RWPE2 (cell line): ENCODE measurements at regions not wholly inside any gene's neighbourhood (a gene's known extent, or its start where the extent isn't known, plus 50 kb on each side); places are given as distances from the start of the nearest gene placed in this dataset.

Experiments
- ATAC-seq: fragments of 200-7000 bp; cut with Tn5 transposase; 3 replicates; pipeline ENCODE4 v1.9.1; 2021; ENCODE audit warnings: low read depth
- DNase-seq: peaks from one replicate; pipeline ENCODE4 v3.0.0-alpha.2; 2020; ENCODE audit warnings: low spot score
- H3K27ac ChIP-seq: fragments of 450-650 bp; 2 replicates; pipeline ENCODE4 v1.5.1; 2017; ENCODE audit warnings: mild to moderate bottlenecking; ENCODE audit not compliant: poor library complexity, severe bottlenecking
- H3K27me3 ChIP-seq: fragments of 250-450 bp; sonication (Bioruptor Pico); 2 replicates; pipeline ENCODE4 v1.5.1; 2021; ENCODE audit warnings: mild to moderate bottlenecking, moderate library complexity; ENCODE audit not compliant: insufficient read depth, poor library complexity, severe bottlenecking
- H3K36me3 ChIP-seq: fragments of 250-450 bp; sonication (Bioruptor Pico); 2 replicates; pipeline ENCODE4 v1.5.1; 2020; ENCODE audit warnings: low read depth, mild to moderate bottlenecking, moderate library complexity
- H3K4me1 ChIP-seq: fragments of 250-450 bp; sonication (Bioruptor Pico); 2 replicates; pipeline ENCODE4 v1.5.1; 2021; ENCODE audit warnings: mild to moderate bottlenecking, moderate library complexity; ENCODE audit not compliant: insufficient read depth, poor library complexity, severe bottlenecking
- H3K4me3 ChIP-seq: fragments of 250-450 bp; sonication (Bioruptor Pico); 2 replicates; pipeline ENCODE4 v1.5.1; 2021; ENCODE audit warnings: mild to moderate bottlenecking, moderate library complexity; ENCODE audit not compliant: severe bottlenecking
- H3K9me3 ChIP-seq: fragments of 250-450 bp; sonication (Bioruptor Pico); 2 replicates; pipeline ENCODE4 v1.5.1; 2021; ENCODE audit warnings: mild to moderate bottlenecking, moderate library complexity; ENCODE audit not compliant: severe bottlenecking
- CTCF ChIP-seq: fragments of 450-650 bp; IDR thresholded peaks from one replicate; pipeline ENCODE4 v1.5.1; 2017; ENCODE audit warnings: mild to moderate bottlenecking, moderate library complexity; ENCODE audit not compliant: poor library complexity, severe bottlenecking

DNA sequence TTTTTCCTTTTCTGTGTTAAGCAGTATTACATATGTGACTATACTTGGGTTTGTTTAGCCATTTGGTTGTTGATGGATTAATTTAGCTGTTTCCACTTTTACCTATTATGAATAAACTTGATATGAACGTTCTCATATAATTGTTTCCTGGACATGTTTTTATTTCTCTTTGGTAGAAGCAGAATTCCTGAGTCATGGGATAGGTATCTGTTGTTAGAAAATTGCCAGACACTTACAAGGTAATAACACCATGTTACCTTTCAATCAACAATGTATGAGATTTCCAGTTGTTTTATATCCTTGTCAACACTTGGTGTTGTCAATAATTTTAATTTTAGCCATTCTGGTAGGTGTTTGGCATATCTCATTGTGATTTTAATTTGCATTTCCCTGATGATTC is 475.4 kb downstream of the IGSF11 start:
- Histone ChIP-seq H3K27me3 (no peaks in the 10 kb centered on the region), H3K4me3 (no peak overlapping the region), H3K4me1 (peaks cover 6% of the 10 kb centered on the region), H3K36me3 (no peaks in the 10 kb centered on the region), H3K9me3 (no peaks in the 10 kb centered on the region), H3K27ac (no peak overlapping the region)
- ATAC-seq (no peak), DNase-seq (no peak)
- no peak for TF ChIP-seq CTCF

DNA sequence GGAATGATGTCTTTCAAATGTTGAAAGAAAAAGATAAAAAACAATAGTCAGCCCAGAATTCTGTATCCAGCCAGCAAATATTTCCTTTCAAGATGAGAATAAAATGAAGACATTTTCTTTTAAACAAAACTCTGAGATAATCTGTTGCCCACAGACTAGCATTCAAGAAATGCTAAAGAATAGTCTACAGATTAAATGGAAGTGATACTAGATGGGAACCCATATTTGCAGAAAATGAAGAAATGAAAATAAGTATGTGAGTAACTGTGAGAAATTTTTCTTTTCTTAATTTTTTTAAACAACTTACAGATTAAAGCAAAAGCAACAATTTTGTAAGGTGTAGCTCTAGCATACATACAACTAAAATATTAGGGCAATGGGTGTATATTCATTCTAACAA is 469.8 kb downstream of the IGSF11 start:
- Histone ChIP-seq H3K27ac (no peak overlapping the region), H3K36me3 (no peaks in the 10 kb centered on the region), H3K9me3 (no peaks in the 10 kb centered on the region), H3K27me3 (no peaks in the 10 kb centered on the region), H3K4me1 (no peaks in the 10 kb centered on the region), H3K4me3 (no peak overlapping the region)
- no peak for TF ChIP-seq CTCF
- DNase-seq = no peak
- no peak for ATAC-seq

DNA sequence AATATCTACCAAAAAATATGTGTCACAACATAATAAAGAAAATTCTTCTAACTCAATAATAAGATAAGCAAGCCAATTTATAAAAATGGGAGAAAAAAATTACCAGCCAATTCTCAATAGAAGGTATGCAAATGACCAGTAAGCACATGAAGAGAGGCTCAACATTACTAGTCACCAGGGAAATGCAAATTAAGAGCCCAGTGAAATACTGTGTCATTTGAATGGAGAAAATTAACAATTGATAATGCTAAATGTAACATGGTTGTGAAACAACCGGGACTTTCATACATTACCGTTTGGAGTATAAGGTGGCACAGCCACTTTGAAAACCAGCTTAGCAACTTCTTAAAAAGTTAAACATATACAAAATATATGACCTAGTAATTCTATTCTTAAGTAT is 460.7 kb downstream of the IGSF11 start:
- H3K36me3 ChIP-seq = no peaks in the 10 kb centered on the region
- no peak for DNase-seq
- no peak for TF ChIP-seq CTCF

DNA sequence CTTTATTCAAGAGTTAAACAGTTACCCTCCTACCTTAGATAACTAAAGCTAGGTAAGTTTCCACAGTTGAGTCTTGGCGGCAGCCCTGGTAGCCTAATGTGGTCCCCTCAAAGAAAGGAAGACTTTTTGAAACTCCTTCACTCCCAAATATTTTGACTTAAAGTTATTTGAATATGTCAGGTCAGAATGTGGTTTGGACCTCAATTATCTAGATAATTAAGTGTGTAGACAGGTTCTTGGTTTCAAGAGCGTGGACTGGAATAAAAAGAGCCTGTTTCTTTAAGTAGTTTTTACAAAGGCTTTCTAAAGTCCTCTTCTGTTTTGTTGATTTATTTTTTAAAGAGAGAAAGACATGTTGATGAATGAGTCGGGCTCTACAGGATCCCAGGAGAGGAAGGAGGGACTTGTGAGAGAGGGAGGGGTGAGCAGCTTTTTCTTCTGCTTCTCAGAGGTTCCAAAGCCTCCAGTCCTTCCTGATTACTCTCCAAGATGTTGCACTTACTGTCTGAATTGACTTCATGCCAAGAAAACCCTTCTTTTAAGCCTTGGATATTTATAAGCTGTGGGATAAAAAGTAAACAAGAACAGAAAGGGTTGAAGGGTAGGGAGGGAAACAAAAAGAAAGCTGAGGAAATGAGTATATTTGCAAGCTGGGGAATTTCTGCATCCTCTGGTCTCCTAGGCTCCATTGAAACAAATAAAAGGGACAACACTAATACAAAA is 457.4 kb downstream of the IGSF11 start:
- Histone ChIP-seq H3K36me3 (no peaks in the 10 kb centered on the region), H3K9me3 (no peaks in the 10 kb centered on the region), H3K4me1 (no peaks in the 10 kb centered on the region), H3K27ac (no peak overlapping the region), H3K4me3 (no peak overlapping the region), H3K27me3 (no peaks in the 10 kb centered on the region)
- ATAC-seq (no peak), DNase-seq (no peak)
- no peak for TF ChIP-seq CTCF

More for the DNA sequence above, 460.7 kb downstream of the IGSF11 start:
- no peak for ATAC-seq
- H3K27me3 ChIP-seq = no peaks in the 10 kb centered on the region
- H3K9me3 ChIP-seq = no peaks in the 10 kb centered on the region
- no peak overlapping the region for H3K4me3 ChIP-seq
- H3K4me1 ChIP-seq = no peaks in the 10 kb centered on the region
- no peak overlapping the region for H3K27ac ChIP-seq

DNA sequence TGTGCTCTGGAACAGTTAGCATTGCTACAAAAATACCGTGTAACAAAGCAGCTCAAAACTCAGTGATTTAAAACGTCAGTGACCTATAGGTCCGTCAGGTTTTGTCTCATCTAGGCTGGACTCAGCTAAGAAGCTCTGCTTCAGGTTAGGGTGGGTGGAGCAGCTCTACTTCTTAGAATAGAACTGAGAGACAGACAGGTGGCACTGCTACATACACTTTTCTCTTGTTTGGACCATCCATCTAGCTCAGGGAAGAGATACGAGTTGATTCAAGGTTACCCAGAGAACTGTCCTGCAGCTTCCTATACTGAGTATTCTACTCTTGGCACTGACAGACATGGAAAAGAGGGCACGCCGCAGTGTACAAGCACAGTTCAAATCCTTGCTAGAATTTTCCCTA is 456.1 kb downstream of the IGSF11 start:
- no peak overlapping the region for H3K27ac ChIP-seq
- H3K36me3 ChIP-seq = no peaks in the 10 kb centered on the region
- ATAC-seq (no peak), DNase-seq (no peak)
- TF ChIP-seq CTCF = no peak
- H3K9me3 ChIP-seq = no peaks in the 10 kb centered on the region
- H3K4me3 ChIP-seq = no peak overlapping the region
- no peaks in the 10 kb centered on the region for H3K27me3 ChIP-seq
- H3K4me1 ChIP-seq = no peaks in the 10 kb centered on the region
